ENCODE measurements at regions not wholly inside any gene's neighbourhood (a gene's known extent, or its start where the extent isn't known, plus 50 kb on each side); places are given as distances from the start of the nearest gene placed in this dataset.

GRCh38 chr13:106799781-106800335, 231.9 kb upstream of the ARGLU1 start:
- no peaks in the 10 kb centered on the region for H3K36me3 ChIP-seq (ENCODE audit: insufficient read depth)
- TF ChIP-seq, protein P1, sequence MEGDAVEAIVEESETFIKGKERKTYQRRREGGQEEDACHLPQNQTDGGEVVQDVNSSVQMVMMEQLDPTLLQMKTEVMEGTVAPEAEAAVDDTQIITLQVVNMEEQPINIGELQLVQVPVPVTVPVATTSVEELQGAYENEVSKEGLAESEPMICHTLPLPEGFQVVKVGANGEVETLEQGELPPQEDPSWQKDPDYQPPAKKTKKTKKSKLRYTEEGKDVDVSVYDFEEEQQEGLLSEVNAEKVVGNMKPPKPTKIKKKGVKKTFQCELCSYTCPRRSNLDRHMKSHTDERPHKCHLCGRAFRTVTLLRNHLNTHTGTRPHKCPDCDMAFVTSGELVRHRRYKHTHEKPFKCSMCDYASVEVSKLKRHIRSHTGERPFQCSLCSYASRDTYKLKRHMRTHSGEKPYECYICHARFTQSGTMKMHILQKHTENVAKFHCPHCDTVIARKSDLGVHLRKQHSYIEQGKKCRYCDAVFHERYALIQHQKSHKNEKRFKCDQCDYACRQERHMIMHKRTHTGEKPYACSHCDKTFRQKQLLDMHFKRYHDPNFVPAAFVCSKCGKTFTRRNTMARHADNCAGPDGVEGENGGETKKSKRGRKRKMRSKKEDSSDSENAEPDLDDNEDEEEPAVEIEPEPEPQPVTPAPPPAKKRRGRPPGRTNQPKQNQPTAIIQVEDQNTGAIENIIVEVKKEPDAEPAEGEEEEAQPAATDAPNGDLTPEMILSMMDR (conservative IDR thresholded peaks at IDR 0.05; ENCODE audit: low read depth, low read length): no peak
- H3K4me2 ChIP-seq: no peak overlapping the region
- no peak overlapping the region for H3K27ac ChIP-seq
- H4K20me1 ChIP-seq (ENCODE audit: insufficient read depth): no peaks in the 10 kb centered on the region
- no peaks in the 10 kb centered on the region for H3K79me2 ChIP-seq (ENCODE audit: insufficient read depth, low read depth)
- H3K4me1 ChIP-seq (ENCODE audit: low read depth, poor library complexity, severe bottlenecking): no peaks in the 10 kb centered on the region
- H3K9ac ChIP-seq: no peak overlapping the region
- H3K4me3 ChIP-seq (IDR thresholded peaks at IDR 0.05; ENCODE audit: insufficient read depth, low read depth, low read length): no peak overlapping the region
- H3K27me3 ChIP-seq (ENCODE audit: insufficient read depth, low read depth): no peaks in the 10 kb centered on the region
- no peak overlapping the region for H2AFZ ChIP-seq (ENCODE audit: low read depth)

- Histone ChIP-seq H3K4me2 (no peak overlapping the region), H3K36me3 (ENCODE audit: insufficient read depth) (no peaks in the 10 kb centered on the region), H2AFZ (ENCODE audit: low read depth) (no peak overlapping the region), H3K4me3 (IDR thresholded peaks at IDR 0.05; ENCODE audit: insufficient read depth, low read depth, low read length) (no peak overlapping the region), H3K27ac (no peak overlapping the region), H3K79me2 (ENCODE audit: insufficient read depth, low read depth) (no peaks in the 10 kb centered on the region), H3K4me1 (ENCODE audit: low read depth, poor library complexity, severe bottlenecking) (no peaks in the 10 kb centered on the region), H3K9ac (no peak overlapping the region), H3K27me3 (ENCODE audit: insufficient read depth, low read depth) (no peaks in the 10 kb centered on the region), H4K20me1 (ENCODE audit: insufficient read depth) (no peaks in the 10 kb centered on the region)
- TF ChIP-seq, protein P1 (conservative IDR thresholded peaks at IDR 0.05; ENCODE audit: low read depth, low read length): no peak
Measured at GRCh38 chr13:106797081-106797640, 229.2 kb upstream of the ARGLU1 start.

DNA sequence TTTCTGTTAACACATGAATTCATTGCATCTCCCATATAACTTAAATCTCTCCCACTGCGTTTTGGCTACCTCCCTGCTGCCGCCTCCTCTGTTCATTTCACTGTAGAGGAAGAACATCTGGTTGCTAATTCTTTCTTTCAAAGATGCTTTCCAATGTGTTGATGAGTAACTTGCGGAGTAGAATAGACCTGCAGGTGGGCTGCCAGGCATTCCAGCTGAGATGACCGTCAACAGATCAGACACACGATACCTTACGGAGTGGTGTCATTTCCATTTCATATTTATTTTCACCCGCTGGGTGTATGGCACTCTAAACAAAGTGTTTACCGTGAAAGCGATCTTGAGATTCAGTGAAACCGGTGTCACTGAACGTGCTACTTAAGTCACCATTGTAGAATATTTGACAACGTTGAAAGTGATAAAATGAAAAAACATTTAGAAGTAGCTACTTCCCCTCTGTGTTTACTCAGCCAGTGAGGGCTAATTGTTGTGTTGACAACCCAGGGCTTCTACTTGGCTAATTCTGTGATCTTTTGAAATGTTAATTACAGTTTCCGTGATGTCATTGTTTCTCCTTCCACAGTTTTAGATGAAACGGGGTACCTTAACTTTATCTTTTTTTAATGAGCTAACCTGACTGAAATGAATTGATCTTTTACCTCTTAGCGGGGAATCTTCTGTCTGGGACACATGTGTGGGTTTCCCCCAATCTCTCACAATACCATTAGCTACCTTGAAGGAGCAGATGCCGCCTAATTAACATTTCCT, 228.5 kb upstream of the ARGLU1 start:
- Histone ChIP-seq H3K27ac (no peak overlapping the region), H4K20me1 (ENCODE audit: insufficient read depth) (no peaks in the 10 kb centered on the region), H3K4me3 (IDR thresholded peaks at IDR 0.05; ENCODE audit: insufficient read depth, low read depth, low read length) (no peak overlapping the region), H3K9ac (no peak overlapping the region), H3K27me3 (ENCODE audit: insufficient read depth, low read depth) (no peaks in the 10 kb centered on the region), H3K4me2 (no peak overlapping the region), H3K79me2 (ENCODE audit: insufficient read depth, low read depth) (no peaks in the 10 kb centered on the region), H3K36me3 (ENCODE audit: insufficient read depth) (no peaks in the 10 kb centered on the region), H2AFZ (ENCODE audit: low read depth) (no peak overlapping the region), H3K4me1 (ENCODE audit: low read depth, poor library complexity, severe bottlenecking) (no peaks in the 10 kb centered on the region)
- TF ChIP-seq, protein P1 (conservative IDR thresholded peaks at IDR 0.05; ENCODE audit: low read depth, low read length): no peak

GRCh38 chr13:106795847-106796246, 227.9 kb upstream of the ARGLU1 start:
- no peaks in the 10 kb centered on the region for H3K36me3 ChIP-seq (ENCODE audit: insufficient read depth)
- no peak overlapping the region for H3K27ac ChIP-seq
- H3K4me2 ChIP-seq: no peak overlapping the region
- no peak overlapping the region for H3K9ac ChIP-seq
- H4K20me1 ChIP-seq (ENCODE audit: insufficient read depth): no peaks in the 10 kb centered on the region
- H2AFZ ChIP-seq (ENCODE audit: low read depth): no peak overlapping the region
- TF ChIP-seq, protein P1 (conservative IDR thresholded peaks at IDR 0.05; ENCODE audit: low read depth, low read length): no peak
- no peaks in the 10 kb centered on the region for H3K27me3 ChIP-seq (ENCODE audit: insufficient read depth, low read depth)
- no peaks in the 10 kb centered on the region for H3K79me2 ChIP-seq (ENCODE audit: insufficient read depth, low read depth)
- H3K4me3 ChIP-seq (IDR thresholded peaks at IDR 0.05; ENCODE audit: insufficient read depth, low read depth, low read length): no peak overlapping the region
- no peaks in the 10 kb centered on the region for H3K4me1 ChIP-seq (ENCODE audit: low read depth, poor library complexity, severe bottlenecking)

All from KMS-11 (cell line).